KMS-11 (cell line): ENCODE measurements at regions not wholly inside any gene's neighbourhood (a gene's known extent, or its start where the extent isn't known, plus 50 kb on each side); places are given as distances from the start of the nearest gene placed in this dataset.

Experiments
- H2AFZ ChIP-seq: fragments of 200-600 bp; sonication (generic); 2 replicates; pipeline ENCODE4 v1.6.1; 2016; ENCODE audit warnings: antibody characterized with exemption, mixed run types, low read depth
- H3K27ac ChIP-seq: fragments of 200-600 bp; sonication (generic); 2 replicates; pipeline ENCODE4 v1.6.1; 2016; ENCODE audit warnings: mild to moderate bottlenecking, mixed run types
- H3K27me3 ChIP-seq: fragments of 200-600 bp; sonication (generic); 2 replicates; pipeline ENCODE4 v1.6.1; 2017; ENCODE audit warnings: mild to moderate bottlenecking, low read depth, mixed run types, moderate library complexity; ENCODE audit not compliant: insufficient read depth
- H3K36me3 ChIP-seq: fragments of 200-600 bp; sonication (generic); 2 replicates; pipeline ENCODE4 v1.6.1; 2017; ENCODE audit warnings: mild to moderate bottlenecking, mixed run types; ENCODE audit not compliant: insufficient read depth
- H3K4me1 ChIP-seq: fragments of 200-600 bp; sonication (generic); 2 replicates; pipeline ENCODE4 v1.6.1; 2016; ENCODE audit warnings: mild to moderate bottlenecking, low read depth, mixed run types; ENCODE audit not compliant: poor library complexity, severe bottlenecking
- H3K4me2 ChIP-seq: fragments of 200-600 bp; sonication (generic); 2 replicates; pipeline ENCODE4 v1.7.0; 2016; ENCODE audit warnings: mild to moderate bottlenecking, mixed run types
- H3K4me3 ChIP-seq: fragments of 200-600 bp; sonication (generic); IDR thresholded peaks from 2 replicates; pipeline ENCODE4 v1.6.1; 2017; ENCODE audit warnings: low read depth, low read length, mixed read lengths; ENCODE audit not compliant: insufficient read depth
- H3K79me2 ChIP-seq: fragments of 200-600 bp; sonication (generic); 2 replicates; pipeline ENCODE4 v1.6.1; 2016; ENCODE audit warnings: low read depth, mixed run types; ENCODE audit not compliant: insufficient read depth
- H3K9ac ChIP-seq: fragments of 200-600 bp; sonication (generic); 2 replicates; pipeline ENCODE4 v1.6.1; 2016; ENCODE audit warnings: mild to moderate bottlenecking, mixed run types
- H4K20me1 ChIP-seq: fragments of 200-600 bp; sonication (generic); 2 replicates; pipeline ENCODE4 v1.6.1; 2016; ENCODE audit warnings: mild to moderate bottlenecking, mixed run types; ENCODE audit not compliant: insufficient read depth
- CTCF ChIP-seq: fragments of 200-600 bp; sonication (generic); conservative IDR thresholded peaks from 2 replicates; pipeline ENCODE4 v1.6.1; 2017; ENCODE audit warnings: low read depth, mild to moderate bottlenecking, antibody characterized with exemption, low read length, moderate library complexity, mixed read lengths

GRCh38 chr13:47826471-47826870 is 174.6 kb downstream of the SUCLA2 start:
- no peaks in the 10 kb centered on the region for H3K36me3 ChIP-seq
- H3K27ac ChIP-seq, result no peak overlapping the region
- H3K4me2 ChIP-seq, result no peak overlapping the region
- no peaks in the 10 kb centered on the region for H4K20me1 ChIP-seq
- H3K4me3 ChIP-seq, result no peak overlapping the region
- no peaks in the 10 kb centered on the region for H3K27me3 ChIP-seq
- TF ChIP-seq CTCF, result no peak
- H3K79me2 ChIP-seq, result no peaks in the 10 kb centered on the region
- H3K4me1 ChIP-seq, result no peaks in the 10 kb centered on the region
- no peak overlapping the region for H3K9ac ChIP-seq
- H2AFZ ChIP-seq, result no peak overlapping the region

GRCh38 chr13:47822036-47822435 is 179.0 kb downstream of the SUCLA2 start:
- H3K36me3 ChIP-seq, result no peaks in the 10 kb centered on the region
- no peak for TF ChIP-seq CTCF

GRCh38 chr13:47816831-47817230 is 184.2 kb downstream of the SUCLA2 start:
- TF ChIP-seq CTCF, result no peak
- no peaks in the 10 kb centered on the region for H3K79me2 ChIP-seq
- H4K20me1 ChIP-seq, result no peaks in the 10 kb centered on the region
- H3K4me2 ChIP-seq, result no peak overlapping the region
- no peak overlapping the region for H2AFZ ChIP-seq
- no peaks in the 10 kb centered on the region for H3K4me1 ChIP-seq
- no peak overlapping the region for H3K4me3 ChIP-seq
- H3K27ac ChIP-seq, result no peak overlapping the region
- no peaks in the 10 kb centered on the region for H3K27me3 ChIP-seq
- no peaks in the 10 kb centered on the region for H3K36me3 ChIP-seq
- no peak overlapping the region for H3K9ac ChIP-seq

More at GRCh38 chr13:47822036-47822435, 179.0 kb downstream of the SUCLA2 start:
- Histone ChIP-seq H3K4me2 (no peak overlapping the region), H4K20me1 (no peaks in the 10 kb centered on the region), H3K9ac (no peak overlapping the region), H3K27ac (no peak overlapping the region), H2AFZ (no peak overlapping the region), H3K4me1 (no peaks in the 10 kb centered on the region), H3K27me3 (no peaks in the 10 kb centered on the region), H3K79me2 (no peaks in the 10 kb centered on the region), H3K4me3 (no peak overlapping the region)

- Histone ChIP-seq H3K4me1 (no peaks in the 10 kb centered on the region), H4K20me1 (no peaks in the 10 kb centered on the region), H3K27me3 (no peaks in the 10 kb centered on the region), H3K9ac (no peak overlapping the region), H3K27ac (no peak overlapping the region), H2AFZ (no peak overlapping the region), H3K4me2 (no peak overlapping the region), H3K36me3 (no peaks in the 10 kb centered on the region), H3K79me2 (no peaks in the 10 kb centered on the region), H3K4me3 (no peak overlapping the region)
- TF ChIP-seq CTCF, result no peak
Observed at GRCh38 chr13:47813718-47814117, 187.4 kb downstream of the SUCLA2 start.

GRCh38 chr13:47809411-47809810 is 191.7 kb downstream of the SUCLA2 start:
- Histone ChIP-seq H3K79me2 (no peaks in the 10 kb centered on the region), H3K27me3 (no peaks in the 10 kb centered on the region), H2AFZ (no peak overlapping the region), H3K4me2 (no peak overlapping the region), H3K9ac (no peak overlapping the region), H3K36me3 (no peaks in the 10 kb centered on the region), H4K20me1 (no peaks in the 10 kb centered on the region), H3K4me1 (no peaks in the 10 kb centered on the region), H3K4me3 (no peak overlapping the region), H3K27ac (no peak overlapping the region)
- TF ChIP-seq CTCF, result no peak
